Activated effector memory CD4-positive, alpha-beta T cell treated with Interleukin-2 at 50 U/mL for 16 hours (primary cell): ENCODE measurements at regions not wholly inside any gene's neighbourhood (a gene's known extent, or its start where the extent isn't known, plus 50 kb on each side); places are given as distances from the start of the nearest gene placed in this dataset.
"Not testable (repeated sequence)": the region's sequence is repeated elsewhere in the genome, so short reads cannot be mapped to it uniquely, and the experiment has no call there.

Source experiments
- DNase-seq: peaks from one replicate; pipeline ENCODE4 v3.0.0-alpha.2; 2020

- no peak for DNase-seq
These were observed 412.4 kb downstream of the BUD13 start for GRCh38 chr11:116360221-116360941.

DNA sequence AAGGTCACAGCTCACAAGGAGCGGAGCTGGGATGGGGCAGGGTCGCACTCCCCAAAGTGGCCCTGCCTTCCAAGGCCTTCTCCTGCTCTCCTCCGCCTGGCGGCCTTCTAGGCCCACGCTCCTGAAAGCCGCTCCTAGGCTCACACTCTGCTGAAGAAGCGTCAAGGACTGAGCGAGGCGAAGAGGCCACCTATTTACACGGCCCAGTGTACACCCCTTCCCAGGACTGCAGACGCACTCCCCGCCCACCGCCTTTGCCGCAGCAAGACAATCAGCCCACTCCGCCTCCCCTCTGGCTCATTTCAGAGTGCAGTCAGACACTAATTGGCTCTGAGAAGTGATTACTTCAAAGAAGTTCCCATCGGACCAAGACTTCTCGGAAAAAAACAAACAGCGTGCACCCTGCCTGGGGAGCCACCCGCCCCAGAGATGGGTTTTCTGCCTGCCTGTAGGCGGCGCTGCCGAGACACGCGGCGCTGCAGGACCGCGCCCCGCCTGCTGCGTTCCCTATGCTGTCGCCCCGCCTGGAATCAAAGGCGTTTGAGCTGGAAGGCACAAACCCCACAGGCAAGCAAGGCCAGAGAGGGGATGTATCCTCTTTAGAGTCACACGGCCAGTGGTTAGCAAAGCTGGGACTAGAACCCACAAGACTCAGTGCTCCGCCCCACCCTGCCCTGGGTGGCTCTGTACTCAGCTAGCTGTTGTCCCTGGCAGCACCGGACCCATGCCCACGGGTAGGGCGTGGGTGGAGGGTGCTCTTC is 414.8 kb downstream of the BUD13 start:
- no peak for DNase-seq

DNA sequence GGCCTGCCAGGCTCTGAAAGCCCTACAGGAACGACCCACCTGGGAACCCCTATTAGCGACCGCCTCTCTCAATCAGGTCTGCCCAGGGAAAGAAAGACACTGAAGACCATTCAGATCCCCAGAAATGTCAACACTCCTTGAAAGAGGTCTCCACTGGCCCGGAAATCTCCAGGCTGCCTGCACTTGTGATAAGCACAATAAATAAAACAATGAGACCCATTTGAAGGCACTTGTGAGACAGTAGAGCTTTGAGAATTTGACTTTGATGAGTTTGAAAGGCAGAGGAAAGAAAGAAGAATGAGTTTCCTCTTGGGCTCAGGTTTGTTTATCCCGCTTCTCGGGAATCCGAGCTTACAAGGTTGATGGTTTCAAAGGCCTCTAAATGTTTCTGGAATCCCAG is 416.3 kb downstream of the BUD13 start:
- no peak for DNase-seq

- DNase-seq = no peak
These were observed 417.7 kb downstream of the BUD13 start for GRCh38 chr11:116355104-116355503.

DNA sequence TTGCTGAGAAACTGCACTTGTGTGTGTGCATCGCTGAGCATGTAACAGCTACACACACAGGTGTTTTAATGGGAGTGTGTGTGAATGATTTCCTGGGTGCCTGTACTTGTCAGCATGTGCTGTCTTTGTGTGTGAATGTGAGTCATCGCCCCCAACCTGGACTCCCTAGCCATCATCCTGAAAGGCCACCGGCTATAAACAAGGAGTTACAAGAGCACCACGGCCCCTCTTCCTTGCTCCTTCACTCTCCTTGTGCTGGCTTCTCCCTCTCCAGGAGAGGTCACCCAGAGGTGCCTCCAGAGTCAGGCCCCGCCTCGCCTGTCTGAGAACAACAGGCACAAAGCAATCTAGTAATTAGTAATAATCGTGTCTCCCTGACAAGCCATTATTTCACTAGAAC is 419.2 kb downstream of the BUD13 start:
- DNase-seq = no peak

DNA sequence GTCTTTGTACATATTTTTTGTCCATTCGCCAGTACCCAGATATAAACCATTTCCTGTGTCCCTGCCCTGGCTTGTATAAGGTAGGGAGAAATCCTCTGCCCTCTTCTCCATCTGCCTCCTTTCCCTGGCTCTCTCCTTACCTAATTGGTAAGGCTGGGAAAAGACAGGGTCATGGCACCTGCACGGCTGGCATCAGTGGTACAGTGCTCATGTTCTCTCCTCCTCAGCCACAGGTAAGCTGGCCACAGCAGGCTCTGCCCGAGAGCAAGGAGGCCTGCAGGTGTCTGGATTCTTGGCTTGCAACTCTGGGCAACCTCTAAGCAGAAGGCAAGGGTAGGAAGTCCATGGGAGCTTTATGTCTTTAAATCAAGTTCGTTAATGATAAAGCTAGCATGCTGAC is 419.9 kb downstream of the BUD13 start:
- no peak for DNase-seq

DNA sequence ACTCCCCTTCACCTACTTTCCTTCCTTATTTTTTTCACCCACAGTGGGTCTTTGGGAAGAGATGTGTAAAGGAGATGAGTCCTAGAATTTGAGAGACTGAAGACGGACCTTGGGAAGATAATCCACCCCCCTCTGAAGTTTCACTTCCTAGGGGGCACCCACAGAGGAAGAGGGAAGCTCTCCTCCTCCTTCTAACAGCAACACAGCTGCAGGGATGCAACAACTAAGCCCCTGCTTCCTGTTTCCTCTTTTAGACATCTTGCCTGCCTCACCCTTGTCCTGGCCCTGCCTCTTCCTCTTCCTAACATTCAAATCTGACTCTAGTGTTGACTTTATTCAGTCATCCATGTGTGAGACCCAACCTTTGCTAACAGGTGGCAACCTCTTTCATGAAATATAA is 424.6 kb downstream of the BUD13 start:
- DNase-seq = no peak

GRCh38 chr11:116345575-116345974 is 427.2 kb downstream of the BUD13 start:
- DNase-seq = no peak

DNA sequence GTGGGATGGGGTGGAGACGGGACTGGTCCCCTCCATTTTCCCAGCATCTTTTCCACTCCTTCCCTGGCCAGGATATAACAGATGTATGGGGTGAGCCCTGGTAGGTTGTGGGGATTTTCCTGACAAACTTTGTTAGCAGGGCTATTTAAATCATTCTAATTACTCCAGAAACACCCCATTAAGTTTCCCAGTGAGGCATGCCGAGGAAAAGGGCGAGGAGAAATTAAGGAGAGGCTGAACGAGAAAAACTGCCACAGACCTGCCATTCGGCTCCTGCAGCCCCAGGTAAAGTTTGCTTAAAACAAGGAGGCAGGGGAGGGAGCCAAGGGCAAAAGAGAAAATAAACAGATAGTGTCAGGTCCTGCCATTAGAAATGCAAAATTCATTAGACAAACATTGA is 428.2 kb downstream of the BUD13 start:
- DNase-seq = no peak

GRCh38 chr11:116343270-116343669 is 429.5 kb downstream of the BUD13 start:
- no peak for DNase-seq

DNA sequence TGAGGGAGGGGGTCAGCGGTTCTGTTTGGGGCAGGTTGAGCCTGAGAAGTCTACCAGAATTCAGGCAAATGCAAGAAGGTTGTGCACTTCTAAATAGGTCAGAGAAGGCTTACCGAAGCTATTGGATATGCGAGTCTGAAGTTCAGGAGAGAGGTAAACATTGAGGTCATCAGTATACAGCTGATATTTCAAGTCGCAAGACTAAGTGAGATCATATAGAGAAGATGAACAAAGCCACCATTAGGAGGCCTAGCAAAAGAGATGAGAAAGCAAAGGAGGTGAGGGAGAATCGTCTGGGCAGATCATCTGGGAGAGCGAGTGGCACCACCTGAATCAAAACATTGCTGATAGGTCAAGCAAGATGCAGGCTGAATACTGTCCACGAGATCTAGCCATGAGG is 430.6 kb downstream of the BUD13 start:
- no peak for DNase-seq

DNA sequence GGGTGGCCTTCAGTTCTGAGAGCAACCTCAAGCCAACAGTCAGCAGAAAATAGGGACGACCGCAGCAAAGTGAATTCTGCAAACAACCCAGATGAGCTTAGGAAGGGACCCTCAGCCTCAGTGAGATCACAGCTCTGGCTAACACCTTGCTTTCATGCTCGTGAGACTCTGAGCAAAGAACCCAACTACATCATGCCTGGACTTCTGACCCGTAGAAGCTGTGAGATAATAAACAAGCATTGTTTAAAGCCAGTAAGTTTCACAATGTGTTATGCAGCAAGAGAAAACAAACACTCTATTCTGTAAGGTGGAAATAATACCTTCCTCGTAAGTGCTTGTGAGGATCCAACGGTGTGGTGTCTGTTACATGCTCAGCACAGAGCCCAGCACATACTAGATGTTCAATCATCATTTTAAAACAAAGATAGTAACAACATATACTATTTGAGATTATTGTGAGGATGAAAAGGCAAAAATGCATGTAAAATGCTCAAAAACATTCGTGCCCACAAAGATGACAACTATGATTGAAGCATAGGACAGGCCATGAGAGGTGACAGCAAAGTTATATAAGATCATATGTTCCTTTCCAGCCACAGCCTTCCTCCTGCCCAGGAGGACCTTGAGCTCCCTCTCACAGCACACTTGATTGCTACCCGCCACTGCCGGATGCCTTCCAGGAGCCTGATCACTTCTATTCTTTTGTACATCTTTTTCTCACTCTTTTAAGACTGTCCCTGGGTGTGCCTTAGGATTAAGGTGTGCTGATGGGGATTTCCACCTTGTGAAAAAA is 433.3 kb downstream of the BUD13 start:
- DNase-seq = no peak

- DNase-seq = not testable (repeated sequence)
These were observed 434.3 kb downstream of the BUD13 start for GRCh38 chr11:116338500-116338899.

DNA sequence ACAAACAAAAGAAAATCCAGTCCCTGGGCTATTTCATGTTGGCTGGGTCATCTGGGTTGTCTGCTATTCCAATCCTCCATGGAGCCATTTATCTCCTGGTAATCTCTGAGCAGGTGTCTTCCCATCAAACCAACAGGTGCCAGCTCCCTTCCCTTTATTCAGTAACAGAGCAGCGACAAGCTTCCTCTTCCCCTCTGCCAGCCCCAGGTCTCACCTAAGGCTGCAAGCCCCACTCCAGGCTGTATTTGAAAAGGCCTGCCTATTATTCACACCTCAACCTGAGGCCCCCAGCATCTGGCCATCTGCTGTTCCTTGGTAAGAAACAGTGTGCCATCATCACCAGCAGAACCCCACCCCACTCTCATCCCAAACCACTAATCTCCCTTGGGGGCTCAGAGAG is 436.2 kb downstream of the BUD13 start:
- no peak for DNase-seq

DNA sequence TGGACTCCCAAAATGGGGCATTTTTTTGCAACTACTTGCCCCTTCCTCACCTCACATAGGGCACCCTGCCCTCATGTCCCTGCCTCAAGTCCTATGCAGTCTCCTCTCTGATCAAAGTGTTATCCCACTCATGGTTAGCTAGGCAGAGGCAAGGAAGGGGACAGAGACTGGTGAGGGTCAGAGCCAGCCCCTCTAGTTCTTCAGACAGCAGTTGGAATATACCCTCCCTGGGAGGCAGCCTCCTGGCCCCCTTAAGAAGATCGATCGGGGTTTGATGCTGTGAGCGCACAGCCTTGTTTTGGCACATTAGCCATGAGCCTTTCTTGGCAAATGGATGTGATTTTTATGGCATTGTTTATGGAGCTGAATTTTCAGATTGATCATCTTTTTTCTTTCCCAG is 436.9 kb downstream of the BUD13 start:
- DNase-seq = no peak

GRCh38 chr11:116335078-116335477 is 437.7 kb downstream of the BUD13 start:
- no peak for DNase-seq

GRCh38 chr11:116334596-116334995 is 438.2 kb downstream of the BUD13 start:
- DNase-seq = no peak

DNA sequence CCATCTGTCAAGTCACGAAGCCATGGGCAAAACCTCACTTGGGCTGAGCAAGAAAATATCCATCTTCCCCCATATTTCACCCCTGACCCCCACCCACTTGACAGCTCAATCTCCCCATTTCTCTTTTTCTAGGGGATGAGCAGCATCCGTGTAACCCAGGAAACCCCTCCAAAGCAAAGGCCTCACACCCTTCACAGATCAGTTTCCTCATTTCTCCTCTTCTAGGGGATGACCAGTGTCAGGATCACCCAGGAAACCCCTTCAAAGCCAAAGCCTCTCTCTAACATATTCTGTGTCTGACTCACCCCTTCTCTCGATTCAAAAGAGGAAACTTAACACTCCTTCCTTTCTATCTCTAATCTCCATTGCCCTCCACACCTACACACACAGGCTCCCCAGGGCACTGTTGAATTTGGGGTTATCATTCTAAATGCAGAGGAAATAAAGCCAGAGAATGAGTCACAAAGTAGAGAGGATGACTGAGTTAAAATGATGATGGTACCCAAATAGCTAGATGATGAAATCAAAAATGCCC is 439.7 kb downstream of the BUD13 start:
- no peak for DNase-seq

GRCh38 chr11:116332391-116332790 is 440.4 kb downstream of the BUD13 start:
- no peak for DNase-seq

- DNase-seq = no peak
These were observed 441.4 kb downstream of the BUD13 start for GRCh38 chr11:116331381-116331780.

GRCh38 chr11:116330439-116331185 is 442.2 kb downstream of the BUD13 start:
- no peak for DNase-seq

- DNase-seq = no peak
These were observed 443.3 kb downstream of the BUD13 start for GRCh38 chr11:116329354-116330090.
